K562 (cell line): ENCODE measurements at regions not wholly inside any gene's neighbourhood (a gene's known extent, or its start where the extent isn't known, plus 50 kb on each side); places are given as distances from the start of the nearest gene placed in this dataset.

Experiments used
- CBX2 ChIP-seq: fragments of 200-600 bp; sonication (generic); IDR thresholded peaks from one replicate; pipeline ENCODE4 v1.6.1; 2012; ENCODE audit warnings: mild to moderate bottlenecking, low read length, inconsistent platforms; ENCODE audit not compliant: insufficient read depth, poor library complexity, severe bottlenecking
- EP400 ChIP-seq: fragments of 450-650 bp; IDR thresholded peaks from 2 replicates; pipeline ENCODE4 v1.6.1; 2017; ENCODE audit warnings: antibody characterized with exemption, mild to moderate bottlenecking, moderate library complexity
- HMG20A ChIP-seq: fragments of 450-650 bp; formaldehyde crosslinking; conservative IDR thresholded peaks from 2 replicates; pipeline ENCODE4 v1.4.0; 2020; ENCODE audit warnings: mild to moderate bottlenecking, mixed read lengths
- JUN ChIP-seq, 2 experiments: sonication (generic) in 1 of 2; formaldehyde crosslinking in 1 of 2; IDR thresholded peaks; 2 replicates each; pipeline versions ENCODE4 v1.6.1 to v1.8.0; 2012 to 2022; ENCODE audit warnings: borderline replicate concordance in 2 of 2, mild to moderate bottlenecking in 2 of 2, improper control_type of control experiment in 1 of 2, low read depth in 1 of 2, low read length in 1 of 2, missing genetic modification reagents in 1 of 2
- NFE2L1 ChIP-seq: fragments of 450-650 bp; IDR thresholded peaks from 2 replicates; pipeline ENCODE4 v1.6.1; 2016; ENCODE audit warnings: missing genetic modification characterization, low read depth, mild to moderate bottlenecking, missing compliant biosample characterization, moderate library complexity, borderline replicate concordance
- PHF21A ChIP-seq: fragments of 450-650 bp; IDR thresholded peaks from 2 replicates; pipeline ENCODE4 v1.6.1; 2017; ENCODE audit warnings: low read depth, borderline replicate concordance
- RBFOX2 ChIP-seq: fragments of 200-400 bp; formaldehyde crosslinking; IDR thresholded peaks from 2 replicates; pipeline ENCODE4 v1.6.1; 2017; ENCODE audit warnings: low read depth, mild to moderate bottlenecking, low read length, moderate library complexity
- RCOR1 ChIP-seq, 2 experiments: IDR thresholded peaks; 2 replicates each; pipeline ENCODE4 v1.6.1; 2012; ENCODE audit warnings: low read depth in 2 of 2, low read length in 2 of 2, borderline replicate concordance in 1 of 2, improper control_type of control experiment in 1 of 2
- SIX5 ChIP-seq, 2 experiments: IDR thresholded peaks; 2 replicates each; pipeline ENCODE4 v1.6.1; 2011; ENCODE audit warnings: low read length in 2 of 2, borderline replicate concordance in 1 of 2, low read depth in 1 of 2, mild to moderate bottlenecking in 1 of 2, moderate library complexity in 1 of 2; ENCODE audit not compliant: insufficient read depth in 1 of 2
- SMAD4 ChIP-seq: fragments of 250-450 bp; sonication (Bioruptor Pico); conservative IDR thresholded peaks from 2 replicates; pipeline ENCODE4 v1.8.0; 2021; ENCODE audit warnings: inconsistent platforms, mild to moderate bottlenecking, moderate library complexity
- SOX6 ChIP-seq: fragments of 450-650 bp; IDR thresholded peaks from 2 replicates; pipeline ENCODE4 v1.6.1; 2014; ENCODE audit warnings: mild to moderate bottlenecking
- TBP ChIP-seq: optimal IDR thresholded peaks from 2 replicates; pipeline ENCODE3; 2011; ENCODE audit warnings: low read depth, low read length, improper control_type of control experiment
- ZNF644 ChIP-seq: fragments of 200-800 bp; sonication (Bioruptor generic); IDR thresholded peaks from 2 replicates; pipeline ENCODE4 v1.6.1; 2016; ENCODE audit warnings: low read depth, missing genetic modification characterization, missing compliant biosample characterization
- ZNF778 ChIP-seq: fragments of 450-650 bp; formaldehyde crosslinking; IDR thresholded peaks from 2 replicates; pipeline ENCODE4 v1.4.0; 2020; ENCODE audit warnings: mild to moderate bottlenecking, moderate library complexity
- TF ChIP-seq, protein P1 (sequence below), 2 experiments: fragments of 450-650 bp; formaldehyde crosslinking in 1 of 2; IDR thresholded peaks; 2 replicates each; pipeline versions ENCODE4 v1.4.0 to v1.6.1; 2014 to 2020; ENCODE audit warnings: mild to moderate bottlenecking in 2 of 2, borderline replicate concordance in 1 of 2, low read depth in 1 of 2
- TF ChIP-seq, protein P2 (sequence below): fragments of 250-450 bp; sonication (Bioruptor Pico); IDR thresholded peaks from 2 replicates; pipeline ENCODE4 v1.9.0; 2021; ENCODE audit warnings: mild to moderate bottlenecking
- TF ChIP-seq, protein P3 (sequence below): sonication (generic); formaldehyde crosslinking; IDR thresholded peaks from 2 replicates; pipeline ENCODE4 v1.8.1; 2023; ENCODE audit warnings: mild to moderate bottlenecking, missing genetic modification reagents

- TF ChIP-seq, protein P1, sequence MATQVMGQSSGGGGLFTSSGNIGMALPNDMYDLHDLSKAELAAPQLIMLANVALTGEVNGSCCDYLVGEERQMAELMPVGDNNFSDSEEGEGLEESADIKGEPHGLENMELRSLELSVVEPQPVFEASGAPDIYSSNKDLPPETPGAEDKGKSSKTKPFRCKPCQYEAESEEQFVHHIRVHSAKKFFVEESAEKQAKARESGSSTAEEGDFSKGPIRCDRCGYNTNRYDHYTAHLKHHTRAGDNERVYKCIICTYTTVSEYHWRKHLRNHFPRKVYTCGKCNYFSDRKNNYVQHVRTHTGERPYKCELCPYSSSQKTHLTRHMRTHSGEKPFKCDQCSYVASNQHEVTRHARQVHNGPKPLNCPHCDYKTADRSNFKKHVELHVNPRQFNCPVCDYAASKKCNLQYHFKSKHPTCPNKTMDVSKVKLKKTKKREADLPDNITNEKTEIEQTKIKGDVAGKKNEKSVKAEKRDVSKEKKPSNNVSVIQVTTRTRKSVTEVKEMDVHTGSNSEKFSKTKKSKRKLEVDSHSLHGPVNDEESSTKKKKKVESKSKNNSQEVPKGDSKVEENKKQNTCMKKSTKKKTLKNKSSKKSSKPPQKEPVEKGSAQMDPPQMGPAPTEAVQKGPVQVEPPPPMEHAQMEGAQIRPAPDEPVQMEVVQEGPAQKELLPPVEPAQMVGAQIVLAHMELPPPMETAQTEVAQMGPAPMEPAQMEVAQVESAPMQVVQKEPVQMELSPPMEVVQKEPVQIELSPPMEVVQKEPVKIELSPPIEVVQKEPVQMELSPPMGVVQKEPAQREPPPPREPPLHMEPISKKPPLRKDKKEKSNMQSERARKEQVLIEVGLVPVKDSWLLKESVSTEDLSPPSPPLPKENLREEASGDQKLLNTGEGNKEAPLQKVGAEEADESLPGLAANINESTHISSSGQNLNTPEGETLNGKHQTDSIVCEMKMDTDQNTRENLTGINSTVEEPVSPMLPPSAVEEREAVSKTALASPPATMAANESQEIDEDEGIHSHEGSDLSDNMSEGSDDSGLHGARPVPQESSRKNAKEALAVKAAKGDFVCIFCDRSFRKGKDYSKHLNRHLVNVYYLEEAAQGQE (IDR thresholded peaks at IDR 0.05; ENCODE audit: borderline replicate concordance) = no peak; the same call in 1 of the 2 replicates
- TF ChIP-seq, protein P1 (CRISPR knock-in tag; IDR thresholded peaks at IDR 0.05; ENCODE audit: low read depth) = no peak
- TF ChIP-seq ZNF778 (CRISPR knock-in tag) (no peak), RBFOX2 (no peak), SIX5 (IDR thresholded peaks at IDR 0.05; ENCODE audit: borderline replicate concordance in 1 of 2, insufficient read depth in 1 of 2, low read depth in 1 of 2, low read length in 2 of 2) (no peak), ZNF644 (tag) (0 out of 2 replicates have a peak, but pooled peaks have one; percentile 32), NFE2L1 (no peak), HMG20A (CRISPR knock-in tag) (no peak), SMAD4 (no peak), EP400 (no peak), CBX2 (no peak), SOX6 (peak; percentile 22; the same call in 1 of the 2 replicates), JUN (IDR thresholded peaks at IDR 0.05; ENCODE audit: borderline replicate concordance, low read depth, low read length) (no peak), JUN (CRISPR knock-in tag; IDR thresholded peaks at IDR 0.05; ENCODE audit: borderline replicate concordance) (no peak), TBP (no peak), RCOR1 (IDR thresholded peaks at IDR 0.05; ENCODE audit: borderline replicate concordance in 1 of 2, low read depth in 2 of 2, low read length in 2 of 2) (peak in 1 of 2 experiments; percentile 47; a peak in 1 of 4 replicates), PHF21A (no peak)
- TF ChIP-seq, protein P2, sequence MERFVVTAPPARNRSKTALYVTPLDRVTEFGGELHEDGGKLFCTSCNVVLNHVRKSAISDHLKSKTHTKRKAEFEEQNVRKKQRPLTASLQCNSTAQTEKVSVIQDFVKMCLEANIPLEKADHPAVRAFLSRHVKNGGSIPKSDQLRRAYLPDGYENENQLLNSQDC = no peak
- TF ChIP-seq, protein P3, sequence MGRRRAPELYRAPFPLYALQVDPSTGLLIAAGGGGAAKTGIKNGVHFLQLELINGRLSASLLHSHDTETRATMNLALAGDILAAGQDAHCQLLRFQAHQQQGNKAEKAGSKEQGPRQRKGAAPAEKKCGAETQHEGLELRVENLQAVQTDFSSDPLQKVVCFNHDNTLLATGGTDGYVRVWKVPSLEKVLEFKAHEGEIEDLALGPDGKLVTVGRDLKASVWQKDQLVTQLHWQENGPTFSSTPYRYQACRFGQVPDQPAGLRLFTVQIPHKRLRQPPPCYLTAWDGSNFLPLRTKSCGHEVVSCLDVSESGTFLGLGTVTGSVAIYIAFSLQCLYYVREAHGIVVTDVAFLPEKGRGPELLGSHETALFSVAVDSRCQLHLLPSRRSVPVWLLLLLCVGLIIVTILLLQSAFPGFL (CRISPR knock-in tag) = no peak
Measured at GRCh38 chr2:157934684-157935377, 58.7 kb upstream of the ACVR1 start (continued).
